ENCODE measurements at regions not wholly inside any gene's neighbourhood (a gene's known extent, or its start where the extent isn't known, plus 50 kb on each side); places are given as distances from the start of the nearest gene placed in this dataset.

DNA sequence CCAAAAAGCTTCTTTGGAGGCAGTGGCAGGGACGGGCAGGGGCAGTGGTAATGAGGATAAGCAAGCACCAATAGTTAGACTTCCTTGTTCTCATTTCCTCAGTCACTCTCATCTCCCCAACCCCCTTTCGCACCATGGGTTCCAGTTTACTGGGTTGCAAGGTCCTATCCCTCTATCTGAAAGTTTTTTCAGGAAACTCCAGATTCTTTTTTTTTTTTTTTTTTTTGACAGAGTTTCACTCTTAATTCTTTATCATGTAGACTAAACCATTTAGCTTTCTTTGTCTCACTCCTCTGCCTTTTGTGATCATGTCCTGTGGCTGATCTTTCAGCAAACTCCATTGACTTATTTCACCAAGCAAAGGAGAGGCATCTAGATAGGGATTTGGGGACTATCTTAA lies 51.4 kb upstream of the GMDS start:
- in situ Hi-C loops (cut with HindIII; ENCODE audit: low sequenced_read_pairs) = no loop called here
- DNase-seq (ENCODE audit: low read depth) = no peak
- no peak overlapping the region for H3K4me3 ChIP-seq (ENCODE audit: low read depth, low read length)
- TF ChIP-seq, protein P1, sequence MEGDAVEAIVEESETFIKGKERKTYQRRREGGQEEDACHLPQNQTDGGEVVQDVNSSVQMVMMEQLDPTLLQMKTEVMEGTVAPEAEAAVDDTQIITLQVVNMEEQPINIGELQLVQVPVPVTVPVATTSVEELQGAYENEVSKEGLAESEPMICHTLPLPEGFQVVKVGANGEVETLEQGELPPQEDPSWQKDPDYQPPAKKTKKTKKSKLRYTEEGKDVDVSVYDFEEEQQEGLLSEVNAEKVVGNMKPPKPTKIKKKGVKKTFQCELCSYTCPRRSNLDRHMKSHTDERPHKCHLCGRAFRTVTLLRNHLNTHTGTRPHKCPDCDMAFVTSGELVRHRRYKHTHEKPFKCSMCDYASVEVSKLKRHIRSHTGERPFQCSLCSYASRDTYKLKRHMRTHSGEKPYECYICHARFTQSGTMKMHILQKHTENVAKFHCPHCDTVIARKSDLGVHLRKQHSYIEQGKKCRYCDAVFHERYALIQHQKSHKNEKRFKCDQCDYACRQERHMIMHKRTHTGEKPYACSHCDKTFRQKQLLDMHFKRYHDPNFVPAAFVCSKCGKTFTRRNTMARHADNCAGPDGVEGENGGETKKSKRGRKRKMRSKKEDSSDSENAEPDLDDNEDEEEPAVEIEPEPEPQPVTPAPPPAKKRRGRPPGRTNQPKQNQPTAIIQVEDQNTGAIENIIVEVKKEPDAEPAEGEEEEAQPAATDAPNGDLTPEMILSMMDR (IDR thresholded peaks at IDR 0.05; ENCODE audit: low read depth, low read length, missing control alignments) = no peak

Data from astrocyte of the cerebellum (primary cell).